Effector memory CD8-positive, alpha-beta T cell (primary cell): ENCODE measurements at regions not wholly inside any gene's neighbourhood (a gene's known extent, or its start where the extent isn't known, plus 50 kb on each side); places are given as distances from the start of the nearest gene placed in this dataset.
"Not testable (repeated sequence)": the region's sequence is repeated elsewhere in the genome, so short reads cannot be mapped to it uniquely, and the experiment has no call there.

Experiments
- ATAC-seq: fragments of 150-1000 bp; cut with Tn5 transposase; replicated peaks from 2 replicates; pipeline ENCODE4 v1.10.0; 2021; ENCODE audit warnings: mild to moderate bottlenecking, moderate library complexity
- DNase-seq, 3 experiments: peaks; one replicate each; pipeline ENCODE4 v3.0.0; 2021
- H3K27ac Mint-ChIP-seq, 2 donors: one replicate each; pipeline ENCODE4 v1.8.0; 2022; ENCODE audit warnings: mild to moderate bottlenecking in 2 of 2, mixed read lengths in 2 of 2, moderate library complexity in 2 of 2
- H3K27me3 Mint-ChIP-seq, 2 donors: one replicate each; pipeline ENCODE4 v1.8.0; 2022; ENCODE audit warnings: mixed read lengths in 2 of 2
- H3K36me3 Mint-ChIP-seq: one replicate; pipeline ENCODE4 v1.8.0; 2022; ENCODE audit warnings: mild to moderate bottlenecking, moderate library complexity, mixed read lengths; ENCODE audit not compliant: insufficient read depth
- H3K4me1 Mint-ChIP-seq, 2 donors: one replicate each; pipeline ENCODE4 v1.8.0; 2022; ENCODE audit warnings: low read depth in 2 of 2, mixed read lengths in 2 of 2
- H3K4me3 Mint-ChIP-seq, 2 donors: one replicate each; pipeline ENCODE4 v1.8.0; 2022; ENCODE audit warnings: mild to moderate bottlenecking in 2 of 2, mixed read lengths in 2 of 2, moderate library complexity in 2 of 2
- H3K9me3 Mint-ChIP-seq, 2 donors: one replicate each; pipeline ENCODE4 v1.8.0; 2022; ENCODE audit warnings: mixed read lengths in 2 of 2

GRCh38 chr21:10400622-10401361 lies 120.6 kb upstream of the TPTE start:
- H3K9me3 Mint-ChIP-seq, ATAC-seq, H3K36me3 Mint-ChIP-seq, H3K27me3 Mint-ChIP-seq, DNase-seq, H3K4me1 Mint-ChIP-seq, H3K27ac Mint-ChIP-seq, H3K4me3 Mint-ChIP-seq: not testable (repeated sequence)

GRCh38 chr21:10402461-10402860 lies 118.9 kb upstream of the TPTE start:
- ATAC-seq, H3K36me3 Mint-ChIP-seq, H3K27ac Mint-ChIP-seq, DNase-seq, H3K9me3 Mint-ChIP-seq, H3K27me3 Mint-ChIP-seq, H3K4me1 Mint-ChIP-seq, H3K4me3 Mint-ChIP-seq: not testable (repeated sequence)

- H3K4me1 Mint-ChIP-seq, H3K27ac Mint-ChIP-seq, H3K4me3 Mint-ChIP-seq, ATAC-seq, H3K36me3 Mint-ChIP-seq, H3K27me3 Mint-ChIP-seq, H3K9me3 Mint-ChIP-seq, DNase-seq: not testable (repeated sequence)
Measured at GRCh38 chr21:10405331-10405730, 116.1 kb upstream of the TPTE start.

- H3K36me3 Mint-ChIP-seq, H3K4me3 Mint-ChIP-seq, H3K27ac Mint-ChIP-seq, H3K4me1 Mint-ChIP-seq, DNase-seq, ATAC-seq, H3K9me3 Mint-ChIP-seq, H3K27me3 Mint-ChIP-seq: not testable (repeated sequence)
Measured at GRCh38 chr21:10409786-10410185, 111.6 kb upstream of the TPTE start.

GRCh38 chr21:10410354-10410929 lies 110.9 kb upstream of the TPTE start:
- H3K36me3 Mint-ChIP-seq, ATAC-seq, H3K27ac Mint-ChIP-seq, H3K27me3 Mint-ChIP-seq, H3K9me3 Mint-ChIP-seq, H3K4me3 Mint-ChIP-seq, DNase-seq, H3K4me1 Mint-ChIP-seq: not testable (repeated sequence)

GRCh38 chr21:10411776-10412526 lies 109.4 kb upstream of the TPTE start:
- H3K36me3 Mint-ChIP-seq, result not testable (repeated sequence)

GRCh38 chr21:10412928-10413246 lies 108.5 kb upstream of the TPTE start:
- not testable (repeated sequence) for H3K4me3 Mint-ChIP-seq, H3K36me3 Mint-ChIP-seq, ATAC-seq, H3K4me1 Mint-ChIP-seq, H3K27ac Mint-ChIP-seq, DNase-seq, H3K9me3 Mint-ChIP-seq, H3K27me3 Mint-ChIP-seq

More at GRCh38 chr21:10411776-10412526, 109.4 kb upstream of the TPTE start:
- not testable (repeated sequence) for DNase-seq, ATAC-seq, H3K9me3 Mint-ChIP-seq, H3K4me1 Mint-ChIP-seq, H3K27ac Mint-ChIP-seq, H3K27me3 Mint-ChIP-seq, H3K4me3 Mint-ChIP-seq

GRCh38 chr21:10413247-10414120 lies 107.9 kb upstream of the TPTE start:
- ATAC-seq, DNase-seq, H3K36me3 Mint-ChIP-seq, H3K27me3 Mint-ChIP-seq, H3K4me1 Mint-ChIP-seq, H3K9me3 Mint-ChIP-seq, H3K4me3 Mint-ChIP-seq, H3K27ac Mint-ChIP-seq: not testable (repeated sequence)

- H3K9me3 Mint-ChIP-seq, H3K4me3 Mint-ChIP-seq, H3K36me3 Mint-ChIP-seq: not testable (repeated sequence)
Measured at GRCh38 chr21:10414121-10414924, 107.1 kb upstream of the TPTE start.

GRCh38 chr21:10414925-10415254 lies 106.5 kb upstream of the TPTE start:
- H3K27me3 Mint-ChIP-seq, DNase-seq, ATAC-seq, H3K4me3 Mint-ChIP-seq, H3K27ac Mint-ChIP-seq, H3K36me3 Mint-ChIP-seq, H3K4me1 Mint-ChIP-seq, H3K9me3 Mint-ChIP-seq: not testable (repeated sequence)

More at GRCh38 chr21:10414121-10414924, 107.1 kb upstream of the TPTE start:
- H3K27me3 Mint-ChIP-seq, H3K27ac Mint-ChIP-seq, DNase-seq, ATAC-seq, H3K4me1 Mint-ChIP-seq: not testable (repeated sequence)

- not testable (repeated sequence) for H3K4me3 Mint-ChIP-seq, ATAC-seq, H3K9me3 Mint-ChIP-seq, H3K4me1 Mint-ChIP-seq, H3K36me3 Mint-ChIP-seq, H3K27ac Mint-ChIP-seq, H3K27me3 Mint-ChIP-seq, DNase-seq
Measured at GRCh38 chr21:10415456-10415855, 105.9 kb upstream of the TPTE start.

GRCh38 chr21:10415859-10416258 lies 105.5 kb upstream of the TPTE start:
- not testable (repeated sequence) for H3K4me1 Mint-ChIP-seq, H3K9me3 Mint-ChIP-seq

More at GRCh38 chr21:10415859-10416258, 105.5 kb upstream of the TPTE start:
- H3K27ac Mint-ChIP-seq, H3K36me3 Mint-ChIP-seq, ATAC-seq, DNase-seq, H3K4me3 Mint-ChIP-seq, H3K27me3 Mint-ChIP-seq: not testable (repeated sequence)
